Colonic mucosa (tissue), 4 donors: ENCODE measurements at regions not wholly inside any gene's neighbourhood (a gene's known extent, or its start where the extent isn't known, plus 50 kb on each side); places are given as distances from the start of the nearest gene placed in this dataset.

Source experiments
- DNase-seq: peaks from one replicate; pipeline ENCODE4 v3.0.0-alpha.2; 2020
- H3K27ac ChIP-seq: fragments of 200-600 bp; one replicate; pipeline ENCODE4 v1.8.0; 2021
- H3K27me3 ChIP-seq: fragments of 200-600 bp; one replicate; pipeline ENCODE4 v1.8.0; 2021
- H3K36me3 ChIP-seq: fragments of 200-600 bp; one replicate; pipeline ENCODE4 v1.8.0; 2021
- H3K4me1 ChIP-seq: fragments of 200-600 bp; one replicate; pipeline ENCODE4 v1.8.0; 2021; ENCODE audit warnings: mild to moderate bottlenecking
- H3K4me3 ChIP-seq: fragments of 200-600 bp; one replicate; pipeline ENCODE4 v1.8.0; 2021
- H3K9ac ChIP-seq, 2 donors: one replicate each; pipeline ENCODE4 v1.7.0; 2013; ENCODE audit warnings: control low read depth in 2 of 2, low read depth in 2 of 2, low read length in 2 of 2
- H3K9me3 ChIP-seq: fragments of 200-600 bp; one replicate; pipeline ENCODE4 v1.8.0; 2021
- intact Hi-C: fragments of 100-400 bp; cut with DNase I; formaldehyde crosslinking; loops from one replicate; pipeline ENCODE4 v1.14.1; 2022
- TF ChIP-seq, protein P1 (sequence below): fragments of 200-600 bp; IDR thresholded peaks from one replicate; pipeline ENCODE4 v1.8.0; 2022; ENCODE audit warnings: antibody characterized with exemption, mild to moderate bottlenecking
- donor health status: healthy.
- donor health status: DM: no; HTN: no; CAD: no.
- donor health status: DM: no; HTN: no; CAD: no.

GRCh38 chr2:5148392-5149085, 543.6 kb upstream of the SOX11 start:
- TF ChIP-seq, protein P1, sequence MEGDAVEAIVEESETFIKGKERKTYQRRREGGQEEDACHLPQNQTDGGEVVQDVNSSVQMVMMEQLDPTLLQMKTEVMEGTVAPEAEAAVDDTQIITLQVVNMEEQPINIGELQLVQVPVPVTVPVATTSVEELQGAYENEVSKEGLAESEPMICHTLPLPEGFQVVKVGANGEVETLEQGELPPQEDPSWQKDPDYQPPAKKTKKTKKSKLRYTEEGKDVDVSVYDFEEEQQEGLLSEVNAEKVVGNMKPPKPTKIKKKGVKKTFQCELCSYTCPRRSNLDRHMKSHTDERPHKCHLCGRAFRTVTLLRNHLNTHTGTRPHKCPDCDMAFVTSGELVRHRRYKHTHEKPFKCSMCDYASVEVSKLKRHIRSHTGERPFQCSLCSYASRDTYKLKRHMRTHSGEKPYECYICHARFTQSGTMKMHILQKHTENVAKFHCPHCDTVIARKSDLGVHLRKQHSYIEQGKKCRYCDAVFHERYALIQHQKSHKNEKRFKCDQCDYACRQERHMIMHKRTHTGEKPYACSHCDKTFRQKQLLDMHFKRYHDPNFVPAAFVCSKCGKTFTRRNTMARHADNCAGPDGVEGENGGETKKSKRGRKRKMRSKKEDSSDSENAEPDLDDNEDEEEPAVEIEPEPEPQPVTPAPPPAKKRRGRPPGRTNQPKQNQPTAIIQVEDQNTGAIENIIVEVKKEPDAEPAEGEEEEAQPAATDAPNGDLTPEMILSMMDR, result no peak
- Histone ChIP-seq H3K9me3 (no peaks in the 10 kb centered on the region), H3K27ac (no peak overlapping the region), H3K36me3 (no peaks in the 10 kb centered on the region), H3K27me3 (no peaks in the 10 kb centered on the region), H3K4me3 (no peak overlapping the region), H3K9ac (no peak overlapping the region), H3K4me1 (no peaks in the 10 kb centered on the region)
- no peak for DNase-seq
- intact Hi-C loops, result no loop called here

- no peaks in the 10 kb centered on the region for H3K4me1 ChIP-seq
- H3K36me3 ChIP-seq, result no peaks in the 10 kb centered on the region
- intact Hi-C loops, result no loop called here
- no peaks in the 10 kb centered on the region for H3K27me3 ChIP-seq
- H3K4me3 ChIP-seq, result no peak overlapping the region
- no peaks in the 10 kb centered on the region for H3K9me3 ChIP-seq
- H3K27ac ChIP-seq, result no peak overlapping the region
- TF ChIP-seq, protein P1, result no peak
- no peak for DNase-seq
- no peak overlapping the region for H3K9ac ChIP-seq
Measured at GRCh38 chr2:5150871-5151270, 541.3 kb upstream of the SOX11 start.

GRCh38 chr2:5164776-5165525, 527.2 kb upstream of the SOX11 start:
- TF ChIP-seq, protein P1, result no peak
- no peak overlapping the region for H3K27ac ChIP-seq
- H3K27me3 ChIP-seq, result no peaks in the 10 kb centered on the region
- H3K36me3 ChIP-seq, result no peaks in the 10 kb centered on the region
- no peak overlapping the region for H3K9ac ChIP-seq
- H3K4me3 ChIP-seq, result no peak overlapping the region
- DNase-seq, result no peak
- H3K9me3 ChIP-seq, result no peaks in the 10 kb centered on the region
- intact Hi-C loops, result no loop called here
- no peaks in the 10 kb centered on the region for H3K4me1 ChIP-seq

DNA sequence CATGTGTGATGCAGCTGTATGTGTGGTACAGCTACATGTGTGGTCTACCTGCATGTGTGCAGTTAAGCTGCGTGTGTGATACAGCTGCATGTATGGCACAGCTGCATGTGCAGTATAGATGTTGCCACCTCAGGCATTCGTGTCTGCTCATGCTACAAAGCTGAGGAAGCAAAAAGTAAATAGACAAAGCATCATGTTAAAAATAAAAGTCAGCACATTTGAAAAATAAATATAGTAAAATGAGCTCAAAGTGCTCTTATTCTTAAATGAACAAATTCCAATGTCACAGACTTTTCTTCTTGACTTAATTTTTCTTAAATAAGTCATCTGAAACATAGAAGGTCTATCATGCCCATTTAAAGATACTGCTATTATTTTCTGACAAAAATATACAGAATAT, 519.3 kb upstream of the SOX11 start:
- Histone ChIP-seq H3K27me3 (no peaks in the 10 kb centered on the region), H3K4me1 (no peaks in the 10 kb centered on the region), H3K9me3 (no peaks in the 10 kb centered on the region), H3K4me3 (no peak overlapping the region), H3K36me3 (no peaks in the 10 kb centered on the region), H3K27ac (no peak overlapping the region), H3K9ac (no peak overlapping the region)
- no peak for DNase-seq
- intact Hi-C loops, result no loop called here
- TF ChIP-seq, protein P1, result no peak

- no peak overlapping the region for H3K9ac ChIP-seq
- no peak for DNase-seq
- no peak overlapping the region for H3K4me3 ChIP-seq
- no peaks in the 10 kb centered on the region for H3K9me3 ChIP-seq
- no peak overlapping the region for H3K27ac ChIP-seq
- H3K27me3 ChIP-seq, result no peaks in the 10 kb centered on the region
- no peaks in the 10 kb centered on the region for H3K4me1 ChIP-seq
- TF ChIP-seq, protein P1, result no peak
- no peaks in the 10 kb centered on the region for H3K36me3 ChIP-seq
- intact Hi-C loops, result no loop called here
Measured at GRCh38 chr2:5173876-5174535, 518.2 kb upstream of the SOX11 start.
